WTC11 (cell line): ENCODE measurements at regions not wholly inside any gene's neighbourhood (a gene's known extent, or its start where the extent isn't known, plus 50 kb on each side); places are given as distances from the start of the nearest gene placed in this dataset.

Experiments
- ATAC-seq: fragments of 200-7000 bp; cut with Tn5 transposase; 2 replicates; pipeline ENCODE4 v1.10.0; 2021; ENCODE audit warnings: mild to moderate bottlenecking, moderate library complexity
- CTCF ChIA-PET: fragments of 300-600 bp; sonication (Branson Sonifier 250); formaldehyde crosslinking; loops from one replicate; lab custom pipeline; 2021; ENCODE audit warnings: antibody characterized with exemption; lab: Charles Lee
- POLR2A ChIA-PET: fragments of 350-600 bp; sonication (Branson Sonifier 250); formaldehyde crosslinking; loops from one replicate; lab custom pipeline; 2021; ENCODE audit warnings: antibody characterized with exemption; lab: Charles Lee
- DNase-seq: peaks from one replicate; pipeline ENCODE4 v3.0.0; 2021; ENCODE audit warnings: low spot score
- H3K27ac Mint-ChIP-seq: 2 replicates; pipeline ENCODE4 v1.8.0; 2021; ENCODE audit warnings: mixed read lengths
- H3K27me3 Mint-ChIP-seq: 2 replicates; pipeline ENCODE4 v1.8.0; 2021; ENCODE audit warnings: low read depth, mild to moderate bottlenecking, moderate library complexity, mixed read lengths
- H3K36me3 Mint-ChIP-seq: 2 replicates; pipeline ENCODE4 v1.8.0; 2021; ENCODE audit warnings: mixed read lengths
- H3K4me1 Mint-ChIP-seq: 2 replicates; pipeline ENCODE4 v1.8.0; 2022; ENCODE audit warnings: mixed read lengths
- H3K4me3 Mint-ChIP-seq: 2 replicates; pipeline ENCODE4 v1.8.0; 2021; ENCODE audit warnings: mild to moderate bottlenecking, moderate library complexity, mixed read lengths
- H3K9me3 Mint-ChIP-seq: 2 replicates; pipeline ENCODE4 v1.8.0; 2021; ENCODE audit warnings: mixed read lengths
- ELF4 ChIP-seq: sonication (generic); formaldehyde crosslinking; IDR thresholded peaks from 2 replicates; pipeline ENCODE4 v1.8.1; 2022; ENCODE audit warnings: low read depth, mild to moderate bottlenecking, moderate library complexity, missing genetic modification reagents
- GABPB1 ChIP-seq: sonication (generic); formaldehyde crosslinking; IDR thresholded peaks from 2 replicates; pipeline ENCODE4 v1.8.1; 2023; ENCODE audit warnings: mild to moderate bottlenecking, missing genetic modification reagents
- JAZF1 ChIP-seq: fragments of 250-450 bp; sonication (Bioruptor Pico); IDR thresholded peaks from 2 replicates; pipeline ENCODE4 v1.9.0; 2021; ENCODE audit warnings: moderate library complexity, mild to moderate bottlenecking, inconsistent platforms
- KAT7 ChIP-seq: sonication (generic); formaldehyde crosslinking; IDR thresholded peaks from 2 replicates; pipeline ENCODE4 v1.8.1; 2023; ENCODE audit warnings: missing genetic modification reagents, mild to moderate bottlenecking, borderline replicate concordance
- NR1H2 ChIP-seq: sonication (generic); formaldehyde crosslinking; IDR thresholded peaks from 2 replicates; pipeline ENCODE4 v1.9.0; 2021; ENCODE audit warnings: mild to moderate bottlenecking, moderate library complexity, missing genetic modification reagents
- NR2C2 ChIP-seq: sonication (generic); formaldehyde crosslinking; IDR thresholded peaks from 2 replicates; pipeline ENCODE4 v1.8.0; 2022; ENCODE audit warnings: mild to moderate bottlenecking, missing genetic modification reagents
- PRDM15 ChIP-seq: sonication (generic); formaldehyde crosslinking; IDR thresholded peaks from 2 replicates; pipeline ENCODE4 v1.8.0; 2022; ENCODE audit warnings: missing genetic modification reagents
- RELA ChIP-seq: sonication (generic); formaldehyde crosslinking; IDR thresholded peaks from 2 replicates; pipeline ENCODE4 v1.8.1; 2022; ENCODE audit warnings: missing genetic modification reagents, mild to moderate bottlenecking, borderline replicate concordance
- RORB ChIP-seq: fragments of 250-450 bp; sonication (Bioruptor Pico); IDR thresholded peaks from 2 replicates; pipeline ENCODE4 v1.9.0; 2021; ENCODE audit warnings: mild to moderate bottlenecking
- TEAD1 ChIP-seq: sonication (generic); formaldehyde crosslinking; IDR thresholded peaks from 2 replicates; pipeline ENCODE4 v1.8.0; 2022; ENCODE audit warnings: mild to moderate bottlenecking, missing genetic modification reagents
- TEAD4 ChIP-seq: sonication (generic); formaldehyde crosslinking; IDR thresholded peaks from 2 replicates; pipeline ENCODE4 v1.8.0; 2022; ENCODE audit warnings: mild to moderate bottlenecking, missing genetic modification reagents
- ZBTB21 ChIP-seq: sonication (generic); formaldehyde crosslinking; IDR thresholded peaks from 2 replicates; pipeline ENCODE4 v1.8.1; 2023; ENCODE audit warnings: mild to moderate bottlenecking, missing genetic modification reagents, borderline replicate concordance
- ZNF219 ChIP-seq: sonication (generic); formaldehyde crosslinking; IDR thresholded peaks from 2 replicates; pipeline ENCODE4 v1.8.0; 2023; ENCODE audit warnings: missing genetic modification reagents, mild to moderate bottlenecking, borderline replicate concordance
- ZNF396 ChIP-seq: fragments of 250-450 bp; sonication (Bioruptor Pico); IDR thresholded peaks from 2 replicates; pipeline ENCODE4 v1.8.0; 2021; ENCODE audit warnings: mild to moderate bottlenecking, moderate library complexity, borderline replicate concordance
- ZNF416 ChIP-seq: fragments of 250-450 bp; sonication (Bioruptor Pico); IDR thresholded peaks from 2 replicates; pipeline ENCODE4 v1.9.0; 2021; ENCODE audit warnings: mild to moderate bottlenecking, inconsistent platforms
- ZNF423 ChIP-seq: fragments of 250-450 bp; sonication (Bioruptor Pico); IDR thresholded peaks from 2 replicates; pipeline ENCODE4 v2.1.2; 2022; ENCODE audit warnings: mild to moderate bottlenecking, moderate library complexity
- TF ChIP-seq, protein P1 (sequence below): sonication (generic); formaldehyde crosslinking; conservative IDR thresholded peaks from 2 replicates; pipeline ENCODE4 v1.8.1; 2023; ENCODE audit warnings: mild to moderate bottlenecking, low read depth, missing genetic modification reagents, moderate library complexity
- TF ChIP-seq, protein P2 (sequence below): sonication (generic); formaldehyde crosslinking; IDR thresholded peaks from 2 replicates; pipeline ENCODE4 v1.8.1; 2022; ENCODE audit warnings: mild to moderate bottlenecking, missing genetic modification reagents, moderate library complexity, borderline replicate concordance
- TF ChIP-seq, protein P3 (sequence below): sonication (generic); formaldehyde crosslinking; IDR thresholded peaks from 2 replicates; pipeline ENCODE4 v1.8.1; 2022; ENCODE audit warnings: missing genetic modification reagents, borderline replicate concordance

DNA sequence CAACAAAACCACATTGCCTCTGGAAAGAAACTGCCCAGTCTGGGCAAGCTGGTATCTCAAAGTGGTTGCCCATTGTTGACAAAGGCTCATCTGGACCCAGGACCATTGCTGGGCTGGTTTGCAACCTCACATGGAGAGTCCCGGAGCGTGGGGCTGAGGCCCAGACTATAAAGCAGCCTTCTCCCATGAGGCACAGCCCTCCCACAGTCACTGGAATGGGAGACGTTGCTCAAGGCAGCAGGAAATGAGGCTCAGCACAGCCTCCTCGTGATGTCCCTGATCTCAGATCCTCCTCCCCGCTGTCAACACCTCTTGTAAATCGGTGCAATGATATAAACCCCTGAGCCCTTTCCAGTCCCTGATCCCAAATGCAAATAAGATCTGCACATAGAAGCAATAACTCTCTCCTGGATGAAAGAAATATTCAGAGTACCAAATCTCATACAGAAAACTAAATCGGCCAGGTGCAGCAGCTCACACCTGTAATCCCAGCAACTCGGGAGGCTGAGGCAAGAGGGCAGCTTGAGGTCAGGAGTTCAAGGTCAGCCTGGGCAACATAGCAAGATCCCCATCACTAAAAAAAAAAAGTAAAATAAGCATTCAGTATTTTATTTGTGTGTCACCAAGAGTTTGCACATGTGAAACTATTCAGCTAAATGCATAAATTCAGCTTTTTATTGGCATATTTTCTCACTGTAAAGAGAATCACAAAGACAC lies 103.0 kb upstream of the RREB1 start:
- Mint-ChIP-seq H3K9me3 (peaks cover 7% of the 10 kb centered on the region), H3K27me3 (no peaks in the 10 kb centered on the region), H3K27ac (no peak overlapping the region), H3K36me3 (no peaks in the 10 kb centered on the region), H3K4me3 (no peak overlapping the region), H3K4me1 (peaks cover 12% of the 10 kb centered on the region)
- CTCF ChIA-PET: interaction anchor here (1.4 kb wide), 1 partner anchor 308 kb away, joined by 3 read pairs; no protein-coding TSS in a partner anchor
- POLR2A ChIA-PET: no interaction called here
- DNase-seq (no peak), ATAC-seq (no peak)
- no peak for TF ChIP-seq ZNF423 (CRISPR knock-in tag)
- TF ChIP-seq, protein P1, sequence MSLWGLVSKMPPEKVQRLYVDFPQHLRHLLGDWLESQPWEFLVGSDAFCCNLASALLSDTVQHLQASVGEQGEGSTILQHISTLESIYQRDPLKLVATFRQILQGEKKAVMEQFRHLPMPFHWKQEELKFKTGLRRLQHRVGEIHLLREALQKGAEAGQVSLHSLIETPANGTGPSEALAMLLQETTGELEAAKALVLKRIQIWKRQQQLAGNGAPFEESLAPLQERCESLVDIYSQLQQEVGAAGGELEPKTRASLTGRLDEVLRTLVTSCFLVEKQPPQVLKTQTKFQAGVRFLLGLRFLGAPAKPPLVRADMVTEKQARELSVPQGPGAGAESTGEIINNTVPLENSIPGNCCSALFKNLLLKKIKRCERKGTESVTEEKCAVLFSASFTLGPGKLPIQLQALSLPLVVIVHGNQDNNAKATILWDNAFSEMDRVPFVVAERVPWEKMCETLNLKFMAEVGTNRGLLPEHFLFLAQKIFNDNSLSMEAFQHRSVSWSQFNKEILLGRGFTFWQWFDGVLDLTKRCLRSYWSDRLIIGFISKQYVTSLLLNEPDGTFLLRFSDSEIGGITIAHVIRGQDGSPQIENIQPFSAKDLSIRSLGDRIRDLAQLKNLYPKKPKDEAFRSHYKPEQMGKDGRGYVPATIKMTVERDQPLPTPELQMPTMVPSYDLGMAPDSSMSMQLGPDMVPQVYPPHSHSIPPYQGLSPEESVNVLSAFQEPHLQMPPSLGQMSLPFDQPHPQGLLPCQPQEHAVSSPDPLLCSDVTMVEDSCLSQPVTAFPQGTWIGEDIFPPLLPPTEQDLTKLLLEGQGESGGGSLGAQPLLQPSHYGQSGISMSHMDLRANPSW: no peak
- no peak for TF ChIP-seq TEAD4 (CRISPR knock-in tag)
- no peak for TF ChIP-seq JAZF1
- no peak for TF ChIP-seq NR2C2
- TF ChIP-seq NR1H2 (CRISPR knock-in tag): no peak
- TF ChIP-seq RELA (CRISPR knock-in tag): no peak
- no peak for TF ChIP-seq RORB (CRISPR knock-in tag)
- no peak for TF ChIP-seq ELF4
- TF ChIP-seq ZNF416 (CRISPR knock-in tag): no peak
- no peak for TF ChIP-seq ZBTB21 (CRISPR knock-in tag)
- TF ChIP-seq, protein P2, sequence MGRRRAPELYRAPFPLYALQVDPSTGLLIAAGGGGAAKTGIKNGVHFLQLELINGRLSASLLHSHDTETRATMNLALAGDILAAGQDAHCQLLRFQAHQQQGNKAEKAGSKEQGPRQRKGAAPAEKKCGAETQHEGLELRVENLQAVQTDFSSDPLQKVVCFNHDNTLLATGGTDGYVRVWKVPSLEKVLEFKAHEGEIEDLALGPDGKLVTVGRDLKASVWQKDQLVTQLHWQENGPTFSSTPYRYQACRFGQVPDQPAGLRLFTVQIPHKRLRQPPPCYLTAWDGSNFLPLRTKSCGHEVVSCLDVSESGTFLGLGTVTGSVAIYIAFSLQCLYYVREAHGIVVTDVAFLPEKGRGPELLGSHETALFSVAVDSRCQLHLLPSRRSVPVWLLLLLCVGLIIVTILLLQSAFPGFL (CRISPR knock-in tag): no peak
- TF ChIP-seq TEAD1: no peak
- no peak for TF ChIP-seq ZNF396 (CRISPR knock-in tag)
- no peak for TF ChIP-seq PRDM15 (CRISPR knock-in tag)

- no peak overlapping the region for H3K27ac Mint-ChIP-seq
- no peaks in the 10 kb centered on the region for H3K36me3 Mint-ChIP-seq
- ATAC-seq: no peak
- peaks cover 12% of the 10 kb centered on the region for H3K4me1 Mint-ChIP-seq
- H3K27me3 Mint-ChIP-seq: no peaks in the 10 kb centered on the region
- CTCF ChIA-PET: interaction anchor here (1.4 kb wide), 1 partner anchor 310 kb away, joined by 3 read pairs; no protein-coding TSS in a partner anchor
- H3K4me3 Mint-ChIP-seq: no peak overlapping the region
- no peak for DNase-seq
- POLR2A ChIA-PET: no interaction called here
- no peaks in the 10 kb centered on the region for H3K9me3 Mint-ChIP-seq
- TF ChIP-seq ZNF219 (CRISPR knock-in tag) (no peak), GABPB1 (CRISPR knock-in tag) (no peak), PRDM15 (CRISPR knock-in tag) (no peak), KAT7 (CRISPR knock-in tag) (no peak), TEAD1 (no peak)
- TF ChIP-seq, protein P3, sequence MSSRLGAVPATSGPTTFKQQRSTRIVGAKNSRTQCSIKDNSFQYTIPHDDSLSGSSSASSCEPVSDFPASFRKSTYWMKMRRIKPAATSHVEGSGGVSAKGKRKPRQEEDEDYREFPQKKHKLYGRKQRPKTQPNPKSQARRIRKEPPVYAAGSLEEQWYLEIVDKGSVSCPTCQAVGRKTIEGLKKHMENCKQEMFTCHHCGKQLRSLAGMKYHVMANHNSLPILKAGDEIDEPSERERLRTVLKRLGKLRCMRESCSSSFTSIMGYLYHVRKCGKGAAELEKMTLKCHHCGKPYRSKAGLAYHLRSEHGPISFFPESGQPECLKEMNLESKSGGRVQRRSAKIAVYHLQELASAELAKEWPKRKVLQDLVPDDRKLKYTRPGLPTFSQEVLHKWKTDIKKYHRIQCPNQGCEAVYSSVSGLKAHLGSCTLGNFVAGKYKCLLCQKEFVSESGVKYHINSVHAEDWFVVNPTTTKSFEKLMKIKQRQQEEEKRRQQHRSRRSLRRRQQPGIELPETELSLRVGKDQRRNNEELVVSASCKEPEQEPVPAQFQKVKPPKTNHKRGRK (CRISPR knock-in tag): no peak
Observed at GRCh38 chr6:7006515-7007191, 101.1 kb upstream of the RREB1 start.
